ENCODE measurements at regions not wholly inside any gene's neighbourhood (a gene's known extent, or its start where the extent isn't known, plus 50 kb on each side); places are given as distances from the start of the nearest gene placed in this dataset.

DNA sequence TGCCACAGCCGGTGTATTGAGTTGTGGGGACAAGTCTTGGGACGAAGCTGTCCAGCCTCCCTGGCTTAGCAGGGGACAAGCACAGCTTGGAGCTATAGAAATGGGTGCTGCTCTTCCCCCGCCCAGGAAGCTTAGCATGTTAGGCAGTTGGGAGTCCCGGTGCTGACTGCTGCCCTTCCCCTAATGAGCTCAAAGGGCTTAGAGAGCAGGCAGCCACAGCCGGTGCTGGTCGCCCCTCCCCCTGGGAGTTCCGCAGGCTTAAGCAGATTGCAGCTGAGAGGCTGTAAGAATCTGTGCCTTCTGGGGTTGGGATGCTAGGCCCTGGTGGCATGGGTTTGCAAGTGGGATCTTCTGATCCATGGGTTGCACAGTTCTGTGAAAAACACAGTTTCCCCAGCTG lies 237.3 kb downstream of the DCDC2C start:
- DNase-seq (ENCODE audit: low spot score) = no peak

DNA sequence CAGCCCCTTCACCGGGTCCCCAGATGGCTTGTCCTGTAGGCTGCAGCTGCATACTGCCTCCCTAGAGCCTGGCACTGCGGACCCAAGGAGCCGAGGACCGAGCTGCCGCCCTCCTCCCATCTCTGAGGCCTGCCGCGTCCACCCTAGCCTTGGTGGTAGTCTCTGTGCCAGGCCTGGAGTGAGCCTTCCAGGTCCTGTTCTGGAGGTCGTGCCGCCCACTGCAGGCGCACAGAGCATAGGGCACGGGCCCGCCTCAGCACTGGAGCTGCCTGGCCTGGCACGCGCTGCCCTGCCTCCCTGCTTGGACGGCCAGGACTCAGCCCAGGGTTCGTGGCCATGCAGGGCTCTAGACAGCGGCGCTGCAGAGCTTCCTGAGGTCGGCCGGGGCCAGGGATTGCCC lies 239.5 kb downstream of the DCDC2C start:
- no peak for DNase-seq (ENCODE audit: low spot score)
- Histone ChIP-seq H3K4me3 (ENCODE audit: severe bottlenecking) (no peak overlapping the region), H3K27me3 (ENCODE audit: insufficient read depth, poor library complexity, severe bottlenecking) (no peaks in the 10 kb centered on the region), H3K36me3 (ENCODE audit: low read depth) (no peaks in the 10 kb centered on the region), H3K27ac (ENCODE audit: poor library complexity, severe bottlenecking) (no peak overlapping the region), H3K9me3 (ENCODE audit: severe bottlenecking) (no peaks in the 10 kb centered on the region), H3K4me1 (ENCODE audit: insufficient read depth, poor library complexity, severe bottlenecking) (no peaks in the 10 kb centered on the region)
- TF ChIP-seq, protein P1, sequence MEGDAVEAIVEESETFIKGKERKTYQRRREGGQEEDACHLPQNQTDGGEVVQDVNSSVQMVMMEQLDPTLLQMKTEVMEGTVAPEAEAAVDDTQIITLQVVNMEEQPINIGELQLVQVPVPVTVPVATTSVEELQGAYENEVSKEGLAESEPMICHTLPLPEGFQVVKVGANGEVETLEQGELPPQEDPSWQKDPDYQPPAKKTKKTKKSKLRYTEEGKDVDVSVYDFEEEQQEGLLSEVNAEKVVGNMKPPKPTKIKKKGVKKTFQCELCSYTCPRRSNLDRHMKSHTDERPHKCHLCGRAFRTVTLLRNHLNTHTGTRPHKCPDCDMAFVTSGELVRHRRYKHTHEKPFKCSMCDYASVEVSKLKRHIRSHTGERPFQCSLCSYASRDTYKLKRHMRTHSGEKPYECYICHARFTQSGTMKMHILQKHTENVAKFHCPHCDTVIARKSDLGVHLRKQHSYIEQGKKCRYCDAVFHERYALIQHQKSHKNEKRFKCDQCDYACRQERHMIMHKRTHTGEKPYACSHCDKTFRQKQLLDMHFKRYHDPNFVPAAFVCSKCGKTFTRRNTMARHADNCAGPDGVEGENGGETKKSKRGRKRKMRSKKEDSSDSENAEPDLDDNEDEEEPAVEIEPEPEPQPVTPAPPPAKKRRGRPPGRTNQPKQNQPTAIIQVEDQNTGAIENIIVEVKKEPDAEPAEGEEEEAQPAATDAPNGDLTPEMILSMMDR (IDR thresholded peaks at IDR 0.05; ENCODE audit: poor library complexity, severe bottlenecking) = no peak
- ATAC-seq (ENCODE audit: low read depth) = no peak

More for the DNA sequence above, 237.3 kb downstream of the DCDC2C start:
- no peak for ATAC-seq (ENCODE audit: low read depth)
- Histone ChIP-seq H3K4me1 (ENCODE audit: insufficient read depth, poor library complexity, severe bottlenecking) (no peaks in the 10 kb centered on the region), H3K36me3 (ENCODE audit: low read depth) (no peaks in the 10 kb centered on the region), H3K27me3 (ENCODE audit: insufficient read depth, poor library complexity, severe bottlenecking) (no peaks in the 10 kb centered on the region), H3K9me3 (ENCODE audit: severe bottlenecking) (no peaks in the 10 kb centered on the region), H3K4me3 (ENCODE audit: severe bottlenecking) (no peak overlapping the region), H3K27ac (ENCODE audit: poor library complexity, severe bottlenecking) (no peak overlapping the region)
- TF ChIP-seq, protein P1 (IDR thresholded peaks at IDR 0.05; ENCODE audit: poor library complexity, severe bottlenecking) = no peak

- Histone ChIP-seq H3K9me3 (ENCODE audit: severe bottlenecking) (no peaks in the 10 kb centered on the region), H3K27ac (ENCODE audit: poor library complexity, severe bottlenecking) (no peak overlapping the region), H3K4me3 (ENCODE audit: severe bottlenecking) (no peak overlapping the region), H3K27me3 (ENCODE audit: insufficient read depth, poor library complexity, severe bottlenecking) (no peaks in the 10 kb centered on the region), H3K4me1 (ENCODE audit: insufficient read depth, poor library complexity, severe bottlenecking) (no peaks in the 10 kb centered on the region), H3K36me3 (ENCODE audit: low read depth) (no peaks in the 10 kb centered on the region)
- TF ChIP-seq, protein P1 (IDR thresholded peaks at IDR 0.05; ENCODE audit: poor library complexity, severe bottlenecking) = no peak
- DNase-seq (ENCODE audit: low spot score) (no peak), ATAC-seq (ENCODE audit: low read depth) (no peak)
Observed at GRCh38 chr2:3944071-3944470, 240.7 kb downstream of the DCDC2C start.

- Histone ChIP-seq H3K4me3 (ENCODE audit: severe bottlenecking) (no peak overlapping the region), H3K27me3 (ENCODE audit: insufficient read depth, poor library complexity, severe bottlenecking) (no peaks in the 10 kb centered on the region), H3K36me3 (ENCODE audit: low read depth) (no peaks in the 10 kb centered on the region), H3K4me1 (ENCODE audit: insufficient read depth, poor library complexity, severe bottlenecking) (no peaks in the 10 kb centered on the region), H3K27ac (ENCODE audit: poor library complexity, severe bottlenecking) (no peak overlapping the region), H3K9me3 (ENCODE audit: severe bottlenecking) (no peaks in the 10 kb centered on the region)
- no peak for ATAC-seq (ENCODE audit: low read depth)
- no peak for DNase-seq (ENCODE audit: low spot score)
- TF ChIP-seq, protein P1 (IDR thresholded peaks at IDR 0.05; ENCODE audit: poor library complexity, severe bottlenecking) = no peak
Observed at GRCh38 chr2:3944841-3945240, 241.5 kb downstream of the DCDC2C start.

GRCh38 chr2:3948191-3948590 lies 244.8 kb downstream of the DCDC2C start:
- Histone ChIP-seq H3K27ac (ENCODE audit: poor library complexity, severe bottlenecking) (no peak overlapping the region), H3K4me3 (ENCODE audit: severe bottlenecking) (no peak overlapping the region), H3K4me1 (ENCODE audit: insufficient read depth, poor library complexity, severe bottlenecking) (no peaks in the 10 kb centered on the region), H3K27me3 (ENCODE audit: insufficient read depth, poor library complexity, severe bottlenecking) (no peaks in the 10 kb centered on the region), H3K9me3 (ENCODE audit: severe bottlenecking) (peaks cover 3% of the 10 kb centered on the region), H3K36me3 (ENCODE audit: low read depth) (no peaks in the 10 kb centered on the region)
- TF ChIP-seq, protein P1 (IDR thresholded peaks at IDR 0.05; ENCODE audit: poor library complexity, severe bottlenecking) = no peak
- no peak for DNase-seq (ENCODE audit: low spot score)
- no peak for ATAC-seq (ENCODE audit: low read depth)
